HG03025 (cell line): ENCODE measurements at regions not wholly inside any gene's neighbourhood (a gene's known extent, or its start where the extent isn't known, plus 50 kb on each side); places are given as distances from the start of the nearest gene placed in this dataset.

ENCODE experiments used
- ATAC-seq: cut with Tn5 transposase; IDR thresholded peaks from one replicate; pipeline ENCODE4 v1.9.1; 2021; ENCODE audit warnings: mild to moderate bottlenecking, moderate library complexity; ENCODE audit not compliant: unreplicated experiment, low FRiP score

DNA sequence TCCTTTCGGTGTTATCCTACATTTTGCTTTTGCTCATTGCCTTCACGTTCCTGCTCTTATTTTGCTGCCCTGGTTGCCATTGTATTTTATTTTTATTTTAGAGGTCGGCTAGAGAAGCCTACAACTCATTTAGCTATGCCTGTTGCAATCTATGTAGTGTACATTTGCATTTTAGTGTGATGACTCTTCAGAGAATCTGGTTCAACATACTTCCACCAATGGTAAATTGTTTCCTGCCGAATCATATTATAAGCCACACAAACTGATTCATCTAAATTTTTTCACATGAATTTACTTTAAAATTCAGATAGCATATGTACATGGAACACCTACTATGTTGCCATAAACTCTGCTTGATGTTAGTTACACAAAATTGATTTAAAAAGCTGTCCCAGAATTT lies 1596.9 kb downstream of the PLA2G4A start:
- ATAC-seq: no peak

GRCh38 chr1:188426561-188426960 lies 1597.8 kb downstream of the PLA2G4A start:
- ATAC-seq: no peak

DNA sequence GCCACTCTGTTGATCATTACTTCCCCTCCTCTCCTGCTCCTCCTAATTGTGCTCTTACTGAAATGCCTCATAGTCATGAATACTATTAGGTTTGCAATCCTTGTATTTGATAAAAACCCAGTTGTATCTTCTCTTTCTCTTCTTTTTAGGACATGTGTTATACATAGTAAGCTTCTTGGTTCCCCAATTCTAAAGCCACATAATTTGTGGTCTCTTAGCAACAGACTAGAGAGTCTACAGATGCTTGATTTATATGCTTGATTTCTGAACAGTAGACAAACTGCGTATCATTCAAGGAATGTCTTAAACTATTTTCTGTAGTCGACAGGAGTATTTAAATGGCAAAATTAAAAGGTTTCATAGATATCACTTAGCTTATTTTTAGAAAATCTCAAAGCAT lies 1598.9 kb downstream of the PLA2G4A start:
- no peak for ATAC-seq

GRCh38 chr1:188429386-188429785 lies 1600.6 kb downstream of the PLA2G4A start:
- ATAC-seq: no peak

DNA sequence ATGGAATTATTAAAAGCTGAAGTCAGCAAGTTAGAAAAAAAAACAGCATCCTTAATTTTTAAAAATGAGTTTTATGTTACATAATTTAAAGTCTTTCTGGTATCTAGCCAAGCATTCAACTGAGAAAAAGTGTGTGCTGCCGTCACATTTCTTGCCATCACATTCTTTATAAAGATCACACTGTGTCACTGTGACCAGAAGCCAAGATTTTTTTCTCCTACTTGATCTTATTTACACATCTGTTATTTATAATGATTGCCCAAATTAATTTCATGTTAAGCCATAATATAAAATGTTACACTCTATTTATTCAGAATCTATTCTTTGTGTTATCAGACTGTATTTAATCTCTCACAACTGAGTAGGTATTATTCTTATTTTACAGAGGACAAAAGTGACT lies 1603.7 kb downstream of the PLA2G4A start:
- no peak for ATAC-seq

DNA sequence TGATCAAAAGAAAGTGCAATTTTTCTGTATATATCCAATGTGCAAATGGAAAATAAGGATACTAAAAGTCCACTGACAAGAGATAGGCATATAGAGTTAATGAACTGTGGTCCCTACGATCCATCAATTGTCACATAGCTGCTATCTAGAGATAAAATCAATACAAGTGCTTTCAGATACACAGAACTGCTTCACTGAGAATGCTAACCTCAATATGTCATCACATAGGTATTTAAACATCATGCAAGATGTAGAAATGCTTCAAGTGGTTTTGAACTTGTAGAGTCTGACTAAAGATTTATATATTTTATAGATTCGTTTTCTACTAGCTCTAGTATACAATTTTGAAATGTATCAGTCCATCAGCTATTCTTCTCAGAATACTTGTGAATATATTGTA lies 1604.7 kb downstream of the PLA2G4A start:
- ATAC-seq: no peak

GRCh38 chr1:188444526-188444925 lies 1615.8 kb downstream of the PLA2G4A start:
- no peak for ATAC-seq

DNA sequence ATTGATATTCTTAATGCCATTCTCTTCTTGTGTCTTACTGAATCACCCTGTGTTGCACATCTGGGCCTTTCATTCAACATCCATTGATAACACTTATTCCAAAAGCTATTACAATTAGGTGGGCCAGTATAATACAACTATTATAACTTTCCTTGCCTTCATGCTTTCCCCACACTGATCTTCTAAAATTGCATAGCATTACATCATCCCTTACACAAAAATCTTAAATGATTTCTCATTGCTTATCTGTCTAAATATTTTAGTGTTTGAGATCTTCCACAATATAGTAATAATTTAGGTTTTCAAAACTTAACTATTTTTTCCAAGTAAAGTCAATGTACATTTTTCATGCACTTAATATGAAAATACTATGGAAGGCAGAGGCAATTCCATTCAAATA lies 1634.1 kb downstream of the PLA2G4A start:
- no peak for ATAC-seq

GRCh38 chr1:188463919-188464318 lies 1635.2 kb downstream of the PLA2G4A start:
- no peak for ATAC-seq

DNA sequence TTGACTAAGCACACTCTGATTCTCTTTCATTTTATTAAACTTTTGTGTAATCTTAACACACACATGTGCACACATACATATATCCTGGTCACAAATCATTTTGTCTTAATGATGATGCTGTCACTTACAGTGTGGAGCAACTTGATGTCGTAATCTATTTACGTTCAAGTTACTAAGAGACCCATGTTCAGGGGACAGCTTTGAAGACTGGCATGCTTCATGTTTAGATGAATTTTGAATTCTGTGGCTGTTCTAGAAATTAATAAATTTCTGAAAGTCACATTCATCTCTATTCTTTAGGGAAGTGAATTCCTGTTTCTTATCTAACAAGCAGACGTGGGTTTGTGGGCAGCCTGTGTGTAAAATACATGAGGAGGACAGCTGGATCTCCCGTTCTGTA lies 1637.8 kb downstream of the PLA2G4A start:
- no peak for ATAC-seq

DNA sequence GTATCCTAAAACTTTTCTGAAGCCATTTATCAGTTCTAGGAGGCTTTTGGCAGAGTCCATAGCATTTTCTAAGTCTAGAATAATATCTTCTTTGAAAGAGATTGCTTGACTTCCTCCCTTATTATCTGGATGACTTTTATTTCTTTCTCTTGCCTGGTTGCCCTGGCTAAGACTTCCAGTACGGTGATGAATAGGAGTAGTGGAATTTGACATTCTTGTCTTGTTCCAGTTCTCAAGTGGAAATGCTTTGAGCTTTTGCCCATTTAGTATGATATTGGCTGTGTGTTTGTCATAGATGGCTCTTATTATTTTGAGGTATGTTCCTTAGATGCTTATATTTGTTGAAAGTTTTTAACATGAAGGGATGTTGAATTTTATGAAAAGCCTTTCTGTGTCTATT lies 1647.9 kb downstream of the PLA2G4A start:
- ATAC-seq: no peak

DNA sequence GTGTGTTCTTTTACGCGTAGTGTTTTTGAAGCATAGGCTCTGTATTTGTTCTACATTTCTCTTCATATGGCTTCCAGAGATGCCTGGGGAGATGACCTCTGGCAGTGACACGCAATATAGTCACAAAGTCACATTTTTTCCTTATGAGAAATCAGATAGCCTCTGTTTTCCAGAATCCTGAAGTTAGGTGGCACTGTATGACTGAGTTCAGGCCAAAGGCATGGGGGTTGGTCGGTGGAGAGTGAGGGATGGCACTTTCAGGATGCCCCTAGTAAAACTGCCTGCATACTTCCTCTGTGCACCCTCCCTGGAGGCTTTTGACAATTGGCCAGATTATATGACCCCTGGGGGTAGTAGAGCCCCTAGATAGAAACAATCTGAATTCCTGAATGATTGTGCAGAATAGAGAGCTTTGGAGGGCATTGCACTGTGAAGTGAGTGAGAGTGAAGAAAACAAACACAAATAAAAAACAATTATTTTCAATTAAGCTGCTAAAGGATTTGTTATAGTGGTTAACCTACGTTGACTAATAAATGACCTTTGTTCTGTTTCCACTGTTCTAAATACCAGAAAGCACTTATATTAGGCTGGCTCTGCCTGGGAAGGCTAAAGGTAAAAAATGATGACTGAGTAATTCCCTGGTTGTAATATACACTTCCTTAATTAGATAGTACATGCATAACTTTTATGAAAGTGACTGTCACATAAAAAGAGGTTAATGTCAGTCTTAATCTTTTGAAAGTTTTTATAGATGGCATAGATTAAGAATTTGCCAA lies 1660.8 kb downstream of the PLA2G4A start:
- no peak for ATAC-seq

DNA sequence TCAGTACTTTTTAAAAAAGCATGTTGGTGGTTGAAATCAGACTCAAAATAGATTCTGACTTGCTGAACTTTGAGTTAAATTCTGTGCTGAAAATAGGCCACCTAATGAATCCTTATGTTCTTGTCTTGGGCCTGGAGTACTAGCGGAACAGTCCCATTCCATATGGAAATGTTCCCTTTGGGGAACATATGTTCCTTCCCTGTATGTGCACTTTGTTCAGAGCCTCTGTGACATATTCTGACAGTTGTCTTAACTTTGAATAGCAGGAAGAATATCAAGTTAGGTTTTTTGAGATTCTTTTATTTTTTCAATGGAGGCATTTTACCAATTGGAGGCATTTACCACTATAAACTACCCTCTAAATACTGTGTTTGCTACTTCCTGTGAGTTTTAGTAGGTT lies 1667.8 kb downstream of the PLA2G4A start:
- ATAC-seq: no peak

GRCh38 chr1:188497020-188497419 lies 1668.3 kb downstream of the PLA2G4A start:
- no peak for ATAC-seq

- ATAC-seq: no peak
Measured at GRCh38 chr1:188499690-188500089, 1670.9 kb downstream of the PLA2G4A start.

DNA sequence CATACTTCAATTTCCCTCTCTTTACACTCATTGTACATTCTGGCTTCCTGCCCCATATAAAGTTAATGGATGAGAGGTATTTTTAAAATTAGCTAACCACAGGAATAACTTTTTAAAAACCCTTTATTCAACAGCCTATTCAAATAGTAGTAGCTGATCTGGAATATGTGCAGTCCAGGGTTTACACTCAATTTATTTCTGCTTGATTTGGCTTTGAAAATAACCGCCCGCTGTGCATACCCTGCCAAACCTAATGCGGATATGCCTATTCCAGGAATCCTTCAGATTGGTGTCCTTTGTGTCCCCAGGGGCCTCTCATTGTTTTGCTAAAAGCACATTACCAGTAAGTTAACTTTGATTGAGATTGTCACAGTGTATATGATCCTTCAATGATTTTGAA lies 1686.2 kb downstream of the PLA2G4A start:
- no peak for ATAC-seq

GRCh38 chr1:188517139-188517538 lies 1688.4 kb downstream of the PLA2G4A start:
- ATAC-seq: no peak

DNA sequence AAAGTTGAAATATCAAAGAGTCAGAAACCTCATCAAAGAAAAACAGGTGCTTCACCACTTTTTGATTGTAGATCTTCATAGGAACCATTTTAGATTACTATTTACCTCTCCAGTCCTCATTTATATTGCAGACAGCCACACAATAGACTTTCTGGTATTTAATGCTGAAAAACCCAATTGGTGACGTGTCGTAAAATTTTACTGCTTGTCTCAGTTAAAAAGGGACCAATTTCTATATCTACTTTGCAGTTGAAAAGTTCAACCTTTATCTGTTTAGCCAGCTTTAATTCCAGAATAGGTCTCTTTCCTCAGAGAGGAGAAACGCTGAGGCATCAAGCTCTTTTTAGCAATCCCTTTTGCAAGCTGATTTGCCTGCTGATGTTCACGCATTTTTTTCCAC lies 1722.4 kb downstream of the PLA2G4A start:
- ATAC-seq: no peak

DNA sequence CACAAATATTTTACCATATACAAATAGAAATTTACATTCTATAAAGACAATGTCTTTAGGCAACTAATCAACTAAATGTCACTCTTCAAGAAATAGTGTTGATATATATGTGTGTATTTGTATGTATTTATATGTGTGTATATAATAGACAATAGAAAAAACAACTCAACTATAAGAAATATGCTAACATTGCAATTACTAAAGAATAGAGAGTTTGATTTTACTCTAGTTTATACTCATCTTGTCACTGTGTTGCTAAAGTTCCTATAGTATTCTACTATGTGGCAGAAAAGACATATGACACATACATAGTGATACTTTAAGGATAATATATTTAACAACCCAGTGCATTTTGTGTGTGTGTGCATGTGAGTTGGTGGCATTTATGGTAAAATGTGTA lies 1728.3 kb downstream of the PLA2G4A start:
- ATAC-seq: no peak

GRCh38 chr1:188582911-188583532 lies 1754.3 kb downstream of the PLA2G4A start:
- ATAC-seq: no peak

DNA sequence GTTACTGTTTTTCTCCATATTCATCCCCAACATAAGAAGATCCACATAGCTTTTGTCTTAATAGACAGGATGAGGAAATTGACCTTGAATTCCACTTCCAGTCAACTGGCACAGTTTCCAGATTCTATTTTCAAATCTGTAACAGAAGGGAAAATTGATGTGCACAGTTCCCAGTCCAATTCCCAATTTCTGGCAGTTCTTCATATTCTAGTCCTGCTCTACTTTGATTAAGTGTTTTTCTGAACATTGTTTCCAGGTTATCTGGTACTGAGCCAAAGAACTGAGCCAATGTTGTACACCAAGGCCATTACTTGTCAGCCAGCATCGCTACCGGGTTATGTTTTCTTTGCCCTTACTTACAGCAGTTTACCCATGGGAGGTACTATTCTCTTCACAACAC lies 1755.4 kb downstream of the PLA2G4A start:
- no peak for ATAC-seq

DNA sequence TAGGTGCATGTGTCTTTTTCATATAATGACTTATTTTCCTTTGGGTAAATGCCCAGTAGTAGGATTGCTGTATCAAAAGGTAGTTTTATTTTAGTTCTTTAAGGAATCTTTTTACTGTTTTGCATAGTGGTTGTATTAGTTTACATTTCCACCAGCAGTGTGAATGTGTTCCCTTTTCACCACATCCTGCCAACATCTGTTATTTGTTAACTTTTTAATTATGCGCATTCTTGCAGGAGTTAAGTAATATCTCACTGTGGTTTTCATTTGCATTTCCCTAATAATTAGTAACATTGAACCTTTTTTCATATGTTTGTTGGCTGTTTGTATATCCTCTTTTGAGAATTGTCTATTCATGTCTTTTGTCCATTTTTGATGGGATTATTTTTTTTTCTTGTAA lies 1761.9 kb downstream of the PLA2G4A start:
- ATAC-seq: no peak
